Body of pancreas (tissue), 4 donors: ENCODE measurements at regions not wholly inside any gene's neighbourhood (a gene's known extent, or its start where the extent isn't known, plus 50 kb on each side); places are given as distances from the start of the nearest gene placed in this dataset.

Source experiments
- CTCF ChIP-seq, 7 experiments: fragments of 450-650 bp in 4 of 7; fragments of 200-600 bp in 3 of 7; sonication (generic) in 3 of 7; IDR thresholded peaks; one replicate each; pipeline ENCODE4 v1.5.1; 2016 to 2019; ENCODE audit warnings: antibody characterized with exemption in 7 of 7
- POLR2A ChIP-seq, 3 donors: fragments of 450-650 bp; IDR thresholded peaks; one replicate each; pipeline ENCODE4 v1.6.1; 2016; ENCODE audit warnings: antibody characterized with exemption in 3 of 3, mild to moderate bottlenecking in 2 of 3

GRCh38 chr6:51336185-51336584 lies 517.5 kb downstream of the TFAP2B start:
- TF ChIP-seq CTCF (IDR thresholded peaks at IDR 0.05) (no peak), POLR2A (IDR thresholded peaks at IDR 0.05) (no peak)
